ENCODE measurements at regions not wholly inside any gene's neighbourhood (a gene's known extent, or its start where the extent isn't known, plus 50 kb on each side); places are given as distances from the start of the nearest gene placed in this dataset.

GRCh38 chr20:53852691-53853090, 217.7 kb downstream of the BCAS1 start:
- ATAC-seq (ENCODE audit: low read depth in 2 of 2): no peak
- Histone ChIP-seq H3K4me3 (ENCODE audit: low read depth, low read length) (no peak overlapping the region), H3K27ac (ENCODE audit: insufficient read depth, low read length, poor library complexity, severe bottlenecking) (no peak overlapping the region), H3K27me3 (ENCODE audit: control insufficient read depth, insufficient read depth, low read length) (no peaks in the 10 kb centered on the region), H3K4me1 (ENCODE audit: control insufficient read depth, insufficient read depth, low read length, poor library complexity, severe bottlenecking) (no peaks in the 10 kb centered on the region), H3K36me3 (ENCODE audit: control insufficient read depth, insufficient read depth, low read length) (no peaks in the 10 kb centered on the region), H3K9me3 (ENCODE audit: control insufficient read depth in 2 of 2, low read length in 2 of 2) (no peaks in the 10 kb centered on the region)
- no peak for DNase-seq
- Mint-ChIP-seq H3K36me3 (no peaks in the 10 kb centered on the region), H3K4me1 (peaks cover 0 to 14% (median 7%) of the 10 kb centered on the region in 4 donors), H3K9me3 (peaks cover 0 to 1% (median 0%) of the 10 kb centered on the region in 7 donors), H3K27ac (peak overlapping the region in 1 of 3 donors; percentile 12), H3K27me3 (no peaks in the 10 kb centered on the region), H3K4me3 (no peak overlapping the region)

GRCh38 chr20:53852014-53852413, 218.4 kb downstream of the BCAS1 start:
- ATAC-seq (ENCODE audit: low read depth in 2 of 2) (no peak), DNase-seq (no peak)
- no peaks in the 10 kb centered on the region for H3K27me3 Mint-ChIP-seq
- Histone ChIP-seq H3K4me1 (ENCODE audit: control insufficient read depth, insufficient read depth, low read length, poor library complexity, severe bottlenecking) (no peaks in the 10 kb centered on the region), H3K4me3 (ENCODE audit: low read depth, low read length) (no peak overlapping the region), H3K36me3 (ENCODE audit: control insufficient read depth, insufficient read depth, low read length) (no peaks in the 10 kb centered on the region), H3K27me3 (ENCODE audit: control insufficient read depth, insufficient read depth, low read length) (no peaks in the 10 kb centered on the region), H3K9me3 (ENCODE audit: control insufficient read depth in 2 of 2, low read length in 2 of 2) (no peaks in the 10 kb centered on the region), H3K27ac (ENCODE audit: insufficient read depth, low read length, poor library complexity, severe bottlenecking) (no peak overlapping the region)
- no peak overlapping the region for H3K4me3 Mint-ChIP-seq
- peaks cover 0 to 1% (median 0%) of the 10 kb centered on the region in 7 donors for H3K9me3 Mint-ChIP-seq
- no peaks in the 10 kb centered on the region for H3K36me3 Mint-ChIP-seq
- H3K4me1 Mint-ChIP-seq: peaks cover 6 to 21% (median 13%) of the 10 kb centered on the region in 4 donors
- H3K27ac Mint-ChIP-seq: no peak overlapping the region

GRCh38 chr20:53850319-53850718, 220.1 kb downstream of the BCAS1 start:
- Mint-ChIP-seq H3K9me3 (peaks cover 0 to 1% (median 0%) of the 10 kb centered on the region in 7 donors), H3K4me3 (no peak overlapping the region), H3K4me1 (peaks cover 14 to 33% (median 23%) of the 10 kb centered on the region in 4 donors), H3K27ac (no peak overlapping the region), H3K36me3 (no peaks in the 10 kb centered on the region), H3K27me3 (no peaks in the 10 kb centered on the region)
- Histone ChIP-seq H3K27ac (ENCODE audit: insufficient read depth, low read length, poor library complexity, severe bottlenecking) (no peak overlapping the region), H3K4me1 (ENCODE audit: control insufficient read depth, insufficient read depth, low read length, poor library complexity, severe bottlenecking) (no peaks in the 10 kb centered on the region), H3K9me3 (ENCODE audit: control insufficient read depth in 2 of 2, low read length in 2 of 2) (no peaks in the 10 kb centered on the region), H3K36me3 (ENCODE audit: control insufficient read depth, insufficient read depth, low read length) (no peaks in the 10 kb centered on the region), H3K27me3 (ENCODE audit: control insufficient read depth, insufficient read depth, low read length) (no peaks in the 10 kb centered on the region), H3K4me3 (ENCODE audit: low read depth, low read length) (no peak overlapping the region)
- no peak for ATAC-seq (ENCODE audit: low read depth in 2 of 2)
- no peak for DNase-seq

GRCh38 chr20:53849471-53850059, 220.8 kb downstream of the BCAS1 start:
- no peaks in the 10 kb centered on the region for H3K4me1 ChIP-seq (ENCODE audit: control insufficient read depth, insufficient read depth, low read length, poor library complexity, severe bottlenecking)

GRCh38 chr20:53848304-53848703, 222.1 kb downstream of the BCAS1 start:
- Mint-ChIP-seq H3K9me3 (peaks cover 0 to 1% (median 0%) of the 10 kb centered on the region in 7 donors), H3K27ac (peak overlapping the region in 1 of 3 donors; percentile 45), H3K27me3 (no peaks in the 10 kb centered on the region), H3K4me3 (no peak overlapping the region), H3K36me3 (no peaks in the 10 kb centered on the region), H3K4me1 (peaks cover 25 to 49% (median 35%) of the 10 kb centered on the region in 4 donors)
- Histone ChIP-seq H3K27me3 (ENCODE audit: control insufficient read depth, insufficient read depth, low read length) (no peaks in the 10 kb centered on the region), H3K36me3 (ENCODE audit: control insufficient read depth, insufficient read depth, low read length) (no peaks in the 10 kb centered on the region), H3K4me1 (ENCODE audit: control insufficient read depth, insufficient read depth, low read length, poor library complexity, severe bottlenecking) (peaks cover 1% of the 10 kb centered on the region), H3K4me3 (ENCODE audit: low read depth, low read length) (no peak overlapping the region), H3K27ac (ENCODE audit: insufficient read depth, low read length, poor library complexity, severe bottlenecking) (no peak overlapping the region), H3K9me3 (ENCODE audit: control insufficient read depth in 2 of 2, low read length in 2 of 2) (no peaks in the 10 kb centered on the region)
- no peak for DNase-seq
- ATAC-seq (ENCODE audit: low read depth in 2 of 2): no peak

More at GRCh38 chr20:53849471-53850059, 220.8 kb downstream of the BCAS1 start:
- H3K27me3 Mint-ChIP-seq: no peaks in the 10 kb centered on the region
- H3K36me3 ChIP-seq (ENCODE audit: control insufficient read depth, insufficient read depth, low read length): no peaks in the 10 kb centered on the region
- no peaks in the 10 kb centered on the region for H3K27me3 ChIP-seq (ENCODE audit: control insufficient read depth, insufficient read depth, low read length)
- no peak overlapping the region for H3K4me3 ChIP-seq (ENCODE audit: low read depth, low read length)
- H3K4me1 Mint-ChIP-seq: peaks cover 19 to 40% (median 28%) of the 10 kb centered on the region in 4 donors
- H3K27ac Mint-ChIP-seq: peak overlapping the region in 1 of 3 donors; percentile 21
- DNase-seq (no peak), ATAC-seq (ENCODE audit: low read depth in 2 of 2) (no peak)
- no peaks in the 10 kb centered on the region for H3K36me3 Mint-ChIP-seq
- H3K9me3 Mint-ChIP-seq: peaks cover 0 to 1% (median 0%) of the 10 kb centered on the region in 7 donors
- no peak overlapping the region for H3K4me3 Mint-ChIP-seq
- H3K27ac ChIP-seq (ENCODE audit: insufficient read depth, low read length, poor library complexity, severe bottlenecking): no peak overlapping the region
- H3K9me3 ChIP-seq (ENCODE audit: control insufficient read depth in 2 of 2, low read length in 2 of 2): no peaks in the 10 kb centered on the region

- ATAC-seq (ENCODE audit: low read depth in 2 of 2) (no peak), DNase-seq (no peak)
- Mint-ChIP-seq H3K27me3 (no peaks in the 10 kb centered on the region), H3K4me1 (peaks cover 28 to 54% (median 38%) of the 10 kb centered on the region in 4 donors), H3K9me3 (peaks cover 0 to 1% (median 0%) of the 10 kb centered on the region in 7 donors), H3K36me3 (no peaks in the 10 kb centered on the region), H3K4me3 (peak overlapping the region in 1 of 4 donors; percentile 5), H3K27ac (no peak overlapping the region)
- Histone ChIP-seq H3K27me3 (ENCODE audit: control insufficient read depth, insufficient read depth, low read length) (no peaks in the 10 kb centered on the region), H3K4me1 (ENCODE audit: control insufficient read depth, insufficient read depth, low read length, poor library complexity, severe bottlenecking) (peaks cover 6% of the 10 kb centered on the region), H3K4me3 (ENCODE audit: low read depth, low read length) (no peak overlapping the region), H3K36me3 (ENCODE audit: control insufficient read depth, insufficient read depth, low read length) (no peaks in the 10 kb centered on the region), H3K27ac (ENCODE audit: insufficient read depth, low read length, poor library complexity, severe bottlenecking) (no peak overlapping the region), H3K9me3 (ENCODE audit: control insufficient read depth in 2 of 2, low read length in 2 of 2) (no peaks in the 10 kb centered on the region)
Measured at GRCh38 chr20:53847837-53848170, 222.6 kb downstream of the BCAS1 start.

- DNase-seq (no peak), ATAC-seq (ENCODE audit: low read depth in 2 of 2) (no peak)
- H3K9me3 ChIP-seq (ENCODE audit: control insufficient read depth in 2 of 2, low read length in 2 of 2): no peaks in the 10 kb centered on the region
- peaks cover 11% of the 10 kb centered on the region for H3K4me1 ChIP-seq (ENCODE audit: control insufficient read depth, insufficient read depth, low read length, poor library complexity, severe bottlenecking)
- H3K27ac ChIP-seq (ENCODE audit: insufficient read depth, low read length, poor library complexity, severe bottlenecking): no peak overlapping the region
- H3K27me3 Mint-ChIP-seq: no peaks in the 10 kb centered on the region
- peak overlapping the region in 1 of 3 donors; percentile 91 for H3K27ac Mint-ChIP-seq
- no peaks in the 10 kb centered on the region for H3K27me3 ChIP-seq (ENCODE audit: control insufficient read depth, insufficient read depth, low read length)
- peaks cover 33 to 59% (median 44%) of the 10 kb centered on the region in 4 donors for H3K4me1 Mint-ChIP-seq
- H3K4me3 Mint-ChIP-seq: peak overlapping the region in 3 of 4 donors; percentile 19 to 80 (median 62)
- no peaks in the 10 kb centered on the region for H3K36me3 Mint-ChIP-seq
- no peaks in the 10 kb centered on the region for H3K36me3 ChIP-seq (ENCODE audit: control insufficient read depth, insufficient read depth, low read length)
- H3K9me3 Mint-ChIP-seq: peaks cover 0 to 1% (median 0%) of the 10 kb centered on the region in 7 donors
- peak overlapping the region; percentile 15 for H3K4me3 ChIP-seq (ENCODE audit: low read depth, low read length)
Measured at GRCh38 chr20:53847139-53847836, 223.1 kb downstream of the BCAS1 start.
